Astrocyte (in vitro differentiated cells and primary cell): ENCODE measurements at regions not wholly inside any gene's neighbourhood (a gene's known extent, or its start where the extent isn't known, plus 50 kb on each side); places are given as distances from the start of the nearest gene placed in this dataset.

ENCODE experiments used
- CTCF ChIP-seq: IDR thresholded peaks from 2 replicates; pipeline ENCODE4 v1.5.1; 2011; ENCODE audit warnings: low read depth, mild to moderate bottlenecking, inconsistent platforms, low read length, moderate library complexity; ENCODE audit not compliant: insufficient read depth
- EZH2 ChIP-seq: IDR thresholded peaks from 2 replicates; pipeline ENCODE4 v1.6.1; 2012; ENCODE audit warnings: mild to moderate bottlenecking, low read length, inconsistent platforms; ENCODE audit not compliant: insufficient read depth

GRCh38 chr5:9888501-9888901 is 258.4 kb upstream of the TAS2R1 start:
- TF ChIP-seq CTCF, result no peak
- no peak for TF ChIP-seq EZH2
